ENCODE measurements at regions not wholly inside any gene's neighbourhood (a gene's known extent, or its start where the extent isn't known, plus 50 kb on each side); places are given as distances from the start of the nearest gene placed in this dataset.

GRCh38 chr10:130757821-130758489 is 553.6 kb downstream of the TCERG1L start:
- TF ChIP-seq EZH2 (IDR thresholded peaks at IDR 0.05; ENCODE audit: insufficient read depth, poor library complexity, severe bottlenecking) (no peak), EZH2phosphoT487 (IDR thresholded peaks at IDR 0.05; ENCODE audit: insufficient read depth, low read depth) (no peak)

All from GM23248 (cell line).